Thoracic aorta (tissue), 2 donors: ENCODE measurements at regions not wholly inside any gene's neighbourhood (a gene's known extent, or its start where the extent isn't known, plus 50 kb on each side); places are given as distances from the start of the nearest gene placed in this dataset.
"Not testable (repeated sequence)": the region's sequence is repeated elsewhere in the genome, so short reads cannot be mapped to it uniquely, and the experiment has no call there.

Experiments used
- ATAC-seq: fragments of 150-250 bp; one replicate; pipeline ENCODE4 v1.8.0; 2017; ENCODE audit warnings: low read depth; ENCODE audit not compliant: insufficient number of reproducible peaks, low FRiP score
- DNase-seq: peaks from one replicate; pipeline ENCODE4 v3.0.0-alpha.2; 2020; ENCODE audit warnings: low spot score
- H3K27ac ChIP-seq, 2 donors: fragments of 200-600 bp; sonication (generic); 1 replicate in 1 of 2; 2 replicates in 1 of 2; pipeline ENCODE4 v1.5.1; 2016; ENCODE audit warnings: mild to moderate bottlenecking in 2 of 2, moderate library complexity in 2 of 2
- H3K27me3 ChIP-seq: fragments of 200-600 bp; sonication (generic); replicated peaks from 2 replicates; pipeline ENCODE4 v1.6.0; 2016; ENCODE audit warnings: mild to moderate bottlenecking; ENCODE audit not compliant: insufficient read depth
- H3K36me3 ChIP-seq: fragments of 200-600 bp; sonication (generic); one replicate; pipeline ENCODE4 v1.5.1; 2016
- H3K4me1 ChIP-seq, 2 donors: fragments of 200-600 bp; sonication (generic); 1 replicate in 1 of 2; 2 replicates in 1 of 2; pipeline versions ENCODE4 v1.5.1 to v1.6.0; 2016; ENCODE audit warnings: low read depth in 2 of 2, mild to moderate bottlenecking in 1 of 2; ENCODE audit not compliant: control insufficient read depth in 1 of 2
- H3K4me3 ChIP-seq: fragments of 200-600 bp; sonication (generic); 2 replicates; pipeline ENCODE4 v1.5.1; 2016; ENCODE audit warnings: mild to moderate bottlenecking
- H3K9me3 ChIP-seq: fragments of 200-600 bp; sonication (generic); 2 replicates; pipeline ENCODE4 v1.5.1; 2016
- TF ChIP-seq, protein P1 (sequence below): fragments of 200-600 bp; sonication (generic); IDR thresholded peaks from one replicate; pipeline ENCODE4 v1.5.1; 2019; ENCODE audit warnings: antibody characterized with exemption

DNA sequence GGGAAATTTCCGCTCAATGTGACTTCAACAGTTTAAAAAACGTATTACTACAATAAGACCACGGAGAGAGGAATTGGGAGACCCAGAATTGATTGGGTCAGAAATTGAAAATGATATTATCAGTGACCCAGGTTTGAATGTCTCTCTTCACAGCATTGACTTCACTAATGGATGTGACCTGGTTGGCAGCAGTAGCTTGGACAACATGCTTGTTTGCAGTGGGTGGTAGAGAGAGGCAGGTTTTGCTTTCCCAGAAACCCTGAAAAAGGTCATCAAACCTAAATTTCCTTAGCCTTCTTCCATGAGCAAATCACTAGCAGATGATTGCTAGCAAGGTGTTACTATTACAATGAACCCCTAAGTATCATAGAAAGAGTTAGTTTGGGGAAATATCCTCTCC is 89.7 kb upstream of the ANTXRL start:
- DNase-seq: no peak
- H3K27me3 ChIP-seq: no peaks in the 10 kb centered on the region
- H3K9me3 ChIP-seq: no peaks in the 10 kb centered on the region
- TF ChIP-seq, protein P1, sequence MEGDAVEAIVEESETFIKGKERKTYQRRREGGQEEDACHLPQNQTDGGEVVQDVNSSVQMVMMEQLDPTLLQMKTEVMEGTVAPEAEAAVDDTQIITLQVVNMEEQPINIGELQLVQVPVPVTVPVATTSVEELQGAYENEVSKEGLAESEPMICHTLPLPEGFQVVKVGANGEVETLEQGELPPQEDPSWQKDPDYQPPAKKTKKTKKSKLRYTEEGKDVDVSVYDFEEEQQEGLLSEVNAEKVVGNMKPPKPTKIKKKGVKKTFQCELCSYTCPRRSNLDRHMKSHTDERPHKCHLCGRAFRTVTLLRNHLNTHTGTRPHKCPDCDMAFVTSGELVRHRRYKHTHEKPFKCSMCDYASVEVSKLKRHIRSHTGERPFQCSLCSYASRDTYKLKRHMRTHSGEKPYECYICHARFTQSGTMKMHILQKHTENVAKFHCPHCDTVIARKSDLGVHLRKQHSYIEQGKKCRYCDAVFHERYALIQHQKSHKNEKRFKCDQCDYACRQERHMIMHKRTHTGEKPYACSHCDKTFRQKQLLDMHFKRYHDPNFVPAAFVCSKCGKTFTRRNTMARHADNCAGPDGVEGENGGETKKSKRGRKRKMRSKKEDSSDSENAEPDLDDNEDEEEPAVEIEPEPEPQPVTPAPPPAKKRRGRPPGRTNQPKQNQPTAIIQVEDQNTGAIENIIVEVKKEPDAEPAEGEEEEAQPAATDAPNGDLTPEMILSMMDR: no peak
- H3K27ac ChIP-seq: no peak overlapping the region
- no peak for ATAC-seq
- no peaks in the 10 kb centered on the region for H3K4me1 ChIP-seq
- H3K36me3 ChIP-seq: no peaks in the 10 kb centered on the region
- H3K4me3 ChIP-seq: no peak overlapping the region

DNA sequence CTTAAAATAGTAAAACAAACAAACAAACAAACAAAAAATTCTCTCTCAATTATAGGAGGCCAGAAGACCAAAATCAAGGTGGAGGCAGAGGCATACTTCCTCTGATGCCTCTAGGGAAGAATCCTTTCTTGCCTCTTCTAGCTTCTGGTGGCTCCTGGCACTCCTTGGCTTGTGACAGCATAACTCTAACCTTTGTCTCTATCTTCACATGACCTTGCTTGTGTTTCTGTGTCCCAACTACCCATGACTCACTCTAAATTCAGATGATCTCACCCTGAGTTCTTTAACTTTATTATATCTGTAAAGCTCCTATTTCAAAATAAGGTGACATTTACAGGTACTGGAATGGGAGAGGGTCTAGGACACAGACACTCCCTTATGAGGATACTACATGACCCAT is 88.3 kb upstream of the ANTXRL start:
- Histone ChIP-seq H3K27me3 (no peaks in the 10 kb centered on the region), H3K4me3 (no peak overlapping the region), H3K27ac (no peak overlapping the region), H3K4me1 (no peaks in the 10 kb centered on the region), H3K9me3 (no peaks in the 10 kb centered on the region), H3K36me3 (no peaks in the 10 kb centered on the region)
- DNase-seq: no peak
- ATAC-seq: no peak
- TF ChIP-seq, protein P1: no peak

DNA sequence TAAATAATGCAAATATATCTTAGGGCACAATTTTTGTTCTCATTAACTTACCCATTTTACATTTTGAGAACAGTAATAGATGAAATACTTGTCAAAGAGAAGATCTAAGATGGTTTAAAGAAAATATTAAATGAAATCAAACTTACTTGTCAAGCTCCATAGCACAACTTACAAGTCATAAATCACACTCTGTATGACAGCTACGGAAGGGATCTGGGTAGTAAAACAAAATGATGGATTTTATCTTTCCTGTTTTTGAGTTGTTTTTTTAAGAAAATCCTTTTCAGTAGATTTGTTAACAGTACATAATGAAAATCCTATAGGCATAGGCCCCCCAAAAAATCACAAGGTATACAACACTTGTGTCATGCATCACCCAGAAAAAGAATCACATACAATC is 84.4 kb upstream of the ANTXRL start:
- H3K4me1 ChIP-seq, H3K9me3 ChIP-seq, H3K27me3 ChIP-seq, DNase-seq, H3K27ac ChIP-seq, H3K36me3 ChIP-seq, ATAC-seq, H3K4me3 ChIP-seq: not testable (repeated sequence)

DNA sequence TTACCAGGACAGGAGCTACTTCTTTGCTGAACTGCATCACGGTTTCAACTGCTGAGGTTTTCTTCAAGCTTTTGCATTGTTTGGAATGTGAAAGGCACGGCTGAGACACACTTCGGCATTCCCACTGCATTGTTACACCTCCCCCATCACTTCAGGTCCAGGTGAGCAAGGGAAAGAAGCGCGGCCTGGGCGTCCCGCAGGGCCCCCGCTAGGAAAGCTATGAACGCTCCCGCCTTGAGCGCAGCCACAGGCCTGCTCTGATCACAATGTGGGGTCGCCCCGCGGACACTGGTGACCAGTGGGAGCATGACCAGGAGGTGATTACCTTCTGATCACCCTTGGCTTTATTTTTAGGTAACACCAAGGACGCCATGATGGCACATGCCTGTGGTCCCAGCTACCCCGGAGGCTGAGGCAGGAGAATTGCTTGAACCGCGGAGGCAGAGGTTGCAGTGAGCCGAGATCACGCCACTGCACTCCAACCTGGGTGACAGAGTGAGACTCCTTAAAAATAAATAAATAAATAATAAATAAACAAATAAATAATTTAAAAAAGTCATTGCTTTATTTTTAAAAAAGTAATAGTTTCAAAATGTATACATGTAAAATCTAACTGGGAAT is 82.2 kb upstream of the ANTXRL start:
- not testable (repeated sequence) for DNase-seq, H3K27me3 ChIP-seq, H3K9me3 ChIP-seq

DNA sequence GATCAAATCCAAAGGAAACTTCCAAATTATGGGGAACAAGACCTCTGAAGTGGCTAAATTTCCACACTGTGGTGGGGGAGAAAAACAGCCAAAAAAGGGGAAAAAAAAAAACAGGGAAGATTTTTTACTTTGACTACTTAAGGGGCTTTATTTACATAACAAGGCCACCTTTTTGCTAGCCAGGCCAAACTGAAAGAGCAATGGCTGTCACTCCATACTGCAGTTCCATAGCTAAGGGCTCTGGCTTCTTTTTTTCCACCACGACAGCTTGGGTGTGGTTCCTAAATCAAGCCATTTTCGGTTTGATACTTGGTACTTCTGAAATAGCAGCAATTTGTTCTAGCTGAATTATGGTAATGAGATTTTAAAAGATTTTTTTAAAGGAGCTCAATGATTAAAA is 76.4 kb upstream of the ANTXRL start:
- H3K36me3 ChIP-seq, DNase-seq, ATAC-seq, H3K4me3 ChIP-seq, H3K9me3 ChIP-seq, H3K4me1 ChIP-seq, H3K27me3 ChIP-seq, H3K27ac ChIP-seq: not testable (repeated sequence)

More for the DNA sequence above, 82.2 kb upstream of the ANTXRL start:
- not testable (repeated sequence) for H3K27ac ChIP-seq, H3K4me3 ChIP-seq, H3K4me1 ChIP-seq, ATAC-seq, H3K36me3 ChIP-seq

DNA sequence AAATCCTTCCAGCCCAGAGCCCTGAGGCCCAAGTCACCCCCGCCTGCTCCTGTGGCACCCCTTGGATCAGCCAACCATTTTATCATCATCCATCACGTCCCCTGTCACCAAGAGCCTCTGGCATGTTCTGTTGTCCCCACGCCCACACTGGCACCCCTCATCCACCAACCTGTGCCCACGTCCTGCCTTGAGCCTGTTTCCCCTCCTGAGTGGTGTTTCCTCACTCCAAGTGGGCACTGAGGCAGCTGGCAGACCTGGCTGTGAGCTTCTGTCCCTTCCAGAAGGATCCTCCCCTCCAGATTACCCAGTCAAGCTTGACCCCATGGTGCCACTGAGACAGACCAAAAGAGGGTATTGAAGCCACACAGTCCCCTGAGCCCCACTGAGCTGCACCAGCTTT is 71.4 kb upstream of the ANTXRL start:
- no peak for ATAC-seq
- no peak overlapping the region for H3K27ac ChIP-seq

More for the DNA sequence above, 71.4 kb upstream of the ANTXRL start:
- Histone ChIP-seq H3K27me3 (no peaks in the 10 kb centered on the region), H3K4me3 (no peak overlapping the region), H3K9me3 (no peaks in the 10 kb centered on the region), H3K36me3 (no peaks in the 10 kb centered on the region), H3K4me1 (no peaks in the 10 kb centered on the region)
- no peak for DNase-seq
- TF ChIP-seq, protein P1: no peak
